PC-9 (cell line): ENCODE measurements at regions not wholly inside any gene's neighbourhood (a gene's known extent, or its start where the extent isn't known, plus 50 kb on each side); places are given as distances from the start of the nearest gene placed in this dataset.

Experiments used
- CTCF ChIP-seq: fragments of 200-600 bp; sonication (generic); conservative IDR thresholded peaks from 2 replicates; pipeline ENCODE4 v1.6.1; 2017; ENCODE audit warnings: mixed run types, antibody characterized with exemption, mild to moderate bottlenecking, moderate library complexity
- EZH2 ChIP-seq: fragments of 200-600 bp; sonication (generic); IDR thresholded peaks from 2 replicates; pipeline ENCODE4 v1.8.0; 2017; ENCODE audit warnings: antibody characterized with exemption, low read depth

DNA sequence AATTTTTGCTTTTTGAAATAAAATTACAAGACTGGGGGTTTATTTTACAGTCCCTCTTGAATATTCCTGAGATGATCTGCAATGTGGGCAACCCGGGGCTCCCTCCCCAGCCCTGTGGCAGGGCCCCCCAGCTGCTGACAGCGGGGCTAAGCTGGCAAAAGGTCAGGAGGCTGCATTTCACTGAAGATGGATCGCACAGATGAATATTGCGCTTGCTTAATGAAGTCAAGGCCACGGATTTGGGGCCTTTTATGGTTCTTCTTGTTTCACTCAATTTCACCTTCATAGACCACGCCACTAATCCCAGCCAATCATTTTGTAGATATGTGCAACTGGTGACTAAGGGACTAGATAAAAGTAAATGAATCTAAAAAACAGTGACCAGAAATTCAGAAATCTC lies 50.8 kb upstream of the SLC22A15 start:
- TF ChIP-seq CTCF (no peak), EZH2 (no peak)
